ENCODE measurements at regions not wholly inside any gene's neighbourhood (a gene's known extent, or its start where the extent isn't known, plus 50 kb on each side); places are given as distances from the start of the nearest gene placed in this dataset.
"Not testable (repeated sequence)": the region's sequence is repeated elsewhere in the genome, so short reads cannot be mapped to it uniquely, and the experiment has no call there.

DNA sequence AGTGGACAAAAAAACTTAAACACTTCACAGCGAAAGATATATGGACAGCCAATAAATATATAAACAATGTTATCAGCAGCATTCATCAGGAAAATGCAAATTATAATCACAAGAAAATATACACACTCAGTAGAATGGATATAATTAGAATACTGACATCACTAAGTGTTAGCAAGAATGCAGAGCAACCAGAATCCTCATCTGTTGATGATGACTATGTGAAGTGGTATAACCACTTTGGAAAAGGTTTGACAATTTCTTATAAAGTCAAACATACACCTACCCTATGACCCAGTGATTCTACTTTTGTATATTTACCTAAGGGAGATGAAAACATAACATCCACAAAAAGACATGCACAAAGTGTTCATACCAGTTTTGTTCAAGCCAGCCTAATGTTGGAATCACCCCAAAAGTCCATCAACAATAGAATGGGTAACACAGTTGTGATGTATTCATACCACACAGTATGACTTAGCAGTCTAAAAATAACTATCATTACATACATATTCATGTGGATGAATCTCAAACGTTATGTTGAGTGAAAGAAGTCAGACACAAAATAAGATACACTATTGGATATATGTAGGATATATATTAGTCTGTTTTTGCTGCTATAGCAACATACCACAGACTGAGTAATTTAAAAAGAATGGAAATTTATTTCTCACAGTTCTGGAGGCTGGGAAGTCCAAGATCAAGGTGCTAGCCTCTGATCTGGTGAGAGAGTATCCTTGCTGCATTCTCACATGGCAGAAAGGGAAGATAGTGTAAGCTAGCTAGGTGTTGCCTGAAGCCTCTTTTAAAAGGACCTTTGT is 148.8 kb upstream of the ADAMTSL1 start:
- Histone ChIP-seq H3K36me3 (ENCODE audit: insufficient read depth, low read depth, low read length) (no peaks in the 10 kb centered on the region), H3K27me3 (ENCODE audit: insufficient read depth, low read length) (no peaks in the 10 kb centered on the region), H3K4me3 (ENCODE audit: low read length) (no peak overlapping the region), H3K9me3 (ENCODE audit: insufficient read depth, low read depth, low read length) (no peaks in the 10 kb centered on the region), H3K4me1 (ENCODE audit: insufficient read depth, low read length) (no peaks in the 10 kb centered on the region), H3K27ac (ENCODE audit: low read length) (no peak overlapping the region), H3K9ac (ENCODE audit: low read depth, low read length) (no peak overlapping the region)

GRCh38 chr9:18325746-18326011 is 148.3 kb upstream of the ADAMTSL1 start:
- not testable (repeated sequence) for H3K9me3 ChIP-seq (ENCODE audit: insufficient read depth, low read depth, low read length); H3K27ac ChIP-seq (ENCODE audit: low read length); H3K4me3 ChIP-seq (ENCODE audit: low read length); H3K9ac ChIP-seq (ENCODE audit: low read depth, low read length); H3K27me3 ChIP-seq (ENCODE audit: insufficient read depth, low read length); H3K36me3 ChIP-seq (ENCODE audit: insufficient read depth, low read depth, low read length); H3K4me1 ChIP-seq (ENCODE audit: insufficient read depth, low read length)

DNA sequence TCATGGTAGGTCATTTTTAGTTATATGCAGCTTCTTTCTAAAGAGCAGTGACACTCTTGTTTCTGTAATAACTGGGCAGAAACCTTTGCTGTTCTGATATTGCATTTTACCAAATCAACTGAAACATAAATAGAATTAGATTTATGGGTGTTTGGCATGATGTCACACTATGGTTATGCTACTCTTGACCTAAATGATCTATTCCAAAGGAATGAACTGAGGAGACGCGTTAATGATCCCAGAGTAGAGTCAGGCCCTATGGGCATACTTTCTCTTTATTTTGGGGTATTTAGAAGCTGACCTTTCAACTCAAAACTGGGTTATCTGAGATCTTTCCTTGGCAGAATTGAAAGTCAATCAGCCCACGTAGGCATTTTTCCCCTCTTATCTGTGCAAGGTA is 146.8 kb upstream of the ADAMTSL1 start:
- no peak overlapping the region for H3K4me3 ChIP-seq (ENCODE audit: low read length)
- H3K27me3 ChIP-seq (ENCODE audit: insufficient read depth, low read length), result no peaks in the 10 kb centered on the region
- H3K27ac ChIP-seq (ENCODE audit: low read length), result no peak overlapping the region
- H3K9ac ChIP-seq (ENCODE audit: low read depth, low read length), result no peak overlapping the region
- no peaks in the 10 kb centered on the region for H3K36me3 ChIP-seq (ENCODE audit: insufficient read depth, low read depth, low read length)
- H3K9me3 ChIP-seq (ENCODE audit: insufficient read depth, low read depth, low read length), result no peaks in the 10 kb centered on the region
- no peaks in the 10 kb centered on the region for H3K4me1 ChIP-seq (ENCODE audit: insufficient read depth, low read length)

GRCh38 chr9:18330401-18331309 is 143.3 kb upstream of the ADAMTSL1 start:
- Histone ChIP-seq H3K36me3 (ENCODE audit: insufficient read depth, low read depth, low read length) (no peaks in the 10 kb centered on the region), H3K27ac (ENCODE audit: low read length) (no peak overlapping the region), H3K9ac (ENCODE audit: low read depth, low read length) (no peak overlapping the region), H3K4me3 (ENCODE audit: low read length) (no peak overlapping the region), H3K4me1 (ENCODE audit: insufficient read depth, low read length) (peaks cover 6% of the 10 kb centered on the region; the same call in 1 of the 2 replicates), H3K27me3 (ENCODE audit: insufficient read depth, low read length) (no peaks in the 10 kb centered on the region), H3K9me3 (ENCODE audit: insufficient read depth, low read depth, low read length) (no peaks in the 10 kb centered on the region)

DNA sequence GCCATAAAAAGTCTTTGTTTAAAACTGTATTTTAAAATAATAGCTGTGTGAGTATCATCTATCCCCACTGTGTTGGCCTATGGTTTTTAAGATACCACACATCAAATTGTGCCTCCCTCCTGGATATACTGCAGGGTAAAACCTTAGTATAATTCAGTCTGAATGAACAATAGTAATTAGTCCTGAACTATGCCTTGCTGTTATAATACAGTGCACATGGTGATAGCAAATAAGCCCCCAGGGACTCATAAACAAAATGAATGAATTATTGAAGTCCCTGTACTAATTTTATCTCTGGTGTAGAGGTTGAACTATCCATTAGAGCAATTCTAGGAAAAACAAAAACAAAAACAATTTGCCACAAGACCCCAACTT is 142.7 kb upstream of the ADAMTSL1 start:
- no peaks in the 10 kb centered on the region for H3K36me3 ChIP-seq (ENCODE audit: insufficient read depth, low read depth, low read length)
- no peak overlapping the region for H3K9ac ChIP-seq (ENCODE audit: low read depth, low read length)
- H3K4me3 ChIP-seq (ENCODE audit: low read length), result no peak overlapping the region
- H3K9me3 ChIP-seq (ENCODE audit: insufficient read depth, low read depth, low read length), result no peaks in the 10 kb centered on the region
- H3K4me1 ChIP-seq (ENCODE audit: insufficient read depth, low read length), result peaks cover 6% of the 10 kb centered on the region; the same call in 1 of the 2 replicates
- H3K27ac ChIP-seq (ENCODE audit: low read length), result no peak overlapping the region
- no peaks in the 10 kb centered on the region for H3K27me3 ChIP-seq (ENCODE audit: insufficient read depth, low read length)

DNA sequence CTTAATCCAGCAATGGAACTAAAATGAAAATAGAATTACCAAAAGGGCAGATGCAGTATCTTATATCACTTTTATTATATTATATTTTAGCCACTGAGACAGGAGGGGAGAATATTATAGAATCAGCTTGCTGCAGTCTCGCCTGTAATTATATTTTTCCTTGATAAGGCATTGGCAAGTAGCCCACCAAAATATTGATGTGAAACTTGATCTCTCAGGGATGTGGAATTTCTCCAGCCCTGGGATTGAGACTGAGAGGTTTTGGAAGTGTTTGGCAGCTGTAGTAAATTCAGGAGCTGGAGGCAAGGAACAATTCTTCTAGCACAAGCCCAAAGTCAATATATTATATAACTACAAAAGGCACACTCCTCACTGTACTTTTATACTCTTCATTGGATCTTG is 142.1 kb upstream of the ADAMTSL1 start:
- Histone ChIP-seq H3K36me3 (ENCODE audit: insufficient read depth, low read depth, low read length) (no peaks in the 10 kb centered on the region), H3K9me3 (ENCODE audit: insufficient read depth, low read depth, low read length) (no peaks in the 10 kb centered on the region), H3K27me3 (ENCODE audit: insufficient read depth, low read length) (no peaks in the 10 kb centered on the region), H3K27ac (ENCODE audit: low read length) (no peak overlapping the region), H3K4me3 (ENCODE audit: low read length) (no peak overlapping the region), H3K9ac (ENCODE audit: low read depth, low read length) (no peak overlapping the region), H3K4me1 (ENCODE audit: insufficient read depth, low read length) (peaks cover 6% of the 10 kb centered on the region; the same call in 1 of the 2 replicates)

DNA sequence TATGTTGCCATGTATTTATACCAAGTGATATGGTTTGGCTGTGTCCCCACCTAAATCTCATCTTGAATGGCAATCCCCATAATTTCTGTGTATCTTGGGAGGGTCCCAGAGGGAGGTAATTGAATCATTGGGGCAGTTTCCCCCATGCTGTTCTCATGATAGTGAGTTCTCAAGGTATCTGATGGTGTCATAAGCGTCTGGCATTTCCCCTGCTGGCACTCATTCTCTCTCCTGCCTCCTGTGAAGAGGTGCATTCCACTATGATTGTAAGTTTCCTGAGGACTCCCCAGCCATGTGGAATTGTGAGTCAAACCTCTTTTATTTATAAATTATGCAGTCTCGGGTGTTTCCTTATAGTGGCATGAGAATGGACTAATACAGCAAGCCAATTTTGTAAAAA is 140.8 kb upstream of the ADAMTSL1 start:
- no peak overlapping the region for H3K27ac ChIP-seq (ENCODE audit: low read length)
- no peak overlapping the region for H3K9ac ChIP-seq (ENCODE audit: low read depth, low read length)
- no peaks in the 10 kb centered on the region for H3K36me3 ChIP-seq (ENCODE audit: insufficient read depth, low read depth, low read length)
- H3K9me3 ChIP-seq (ENCODE audit: insufficient read depth, low read depth, low read length), result no peaks in the 10 kb centered on the region
- no peak overlapping the region for H3K4me3 ChIP-seq (ENCODE audit: low read length)
- no peaks in the 10 kb centered on the region for H3K27me3 ChIP-seq (ENCODE audit: insufficient read depth, low read length)
- H3K4me1 ChIP-seq (ENCODE audit: insufficient read depth, low read length), result peaks cover 6% of the 10 kb centered on the region; the same call in 1 of the 2 replicates

DNA sequence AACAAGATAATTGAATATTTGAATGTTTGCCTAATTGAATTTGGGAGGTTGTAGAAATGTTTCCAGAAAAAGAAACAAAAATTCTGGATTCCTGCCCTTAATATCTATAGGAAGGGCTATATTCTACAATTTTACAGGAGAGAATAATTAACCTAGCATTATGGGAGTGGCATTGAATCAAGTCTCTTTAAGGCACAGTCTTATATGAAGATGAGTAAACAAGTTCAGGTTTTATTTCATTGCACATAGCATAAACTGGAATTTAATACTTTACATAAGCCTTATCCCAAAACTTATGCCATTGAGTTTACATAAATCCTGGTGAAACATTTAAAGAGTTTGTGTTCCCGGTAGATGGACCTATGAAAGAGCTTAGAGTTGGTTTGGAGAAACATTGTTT is 138.1 kb upstream of the ADAMTSL1 start:
- H3K27ac ChIP-seq (ENCODE audit: low read length), result no peak overlapping the region
- no peak overlapping the region for H3K9ac ChIP-seq (ENCODE audit: low read depth, low read length)
- no peak overlapping the region for H3K4me3 ChIP-seq (ENCODE audit: low read length)
- no peaks in the 10 kb centered on the region for H3K9me3 ChIP-seq (ENCODE audit: insufficient read depth, low read depth, low read length)
- peaks cover 6% of the 10 kb centered on the region; the same call in 1 of the 2 replicates for H3K4me1 ChIP-seq (ENCODE audit: insufficient read depth, low read length)
- H3K36me3 ChIP-seq (ENCODE audit: insufficient read depth, low read depth, low read length), result no peaks in the 10 kb centered on the region
- H3K27me3 ChIP-seq (ENCODE audit: insufficient read depth, low read length), result no peaks in the 10 kb centered on the region

DNA sequence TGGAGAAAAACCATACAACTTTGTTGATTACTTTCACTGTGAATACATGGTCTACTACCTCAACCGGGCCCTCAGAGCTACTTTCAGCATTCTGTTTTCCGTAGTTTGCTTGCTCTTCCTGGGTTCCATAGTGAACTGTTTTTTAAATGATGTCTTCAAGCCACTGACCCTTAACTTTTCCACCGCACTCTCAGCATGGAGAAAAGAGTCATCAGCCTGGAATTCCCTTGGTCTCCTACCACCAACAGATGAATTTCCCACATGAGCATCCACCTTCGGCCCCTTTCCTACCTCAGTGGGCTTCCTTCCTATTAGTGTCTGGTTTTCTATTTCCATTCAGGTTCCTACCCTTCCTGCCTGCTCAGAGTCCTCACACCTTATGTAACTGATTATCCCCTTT is 135.9 kb upstream of the ADAMTSL1 start:
- Histone ChIP-seq H3K36me3 (ENCODE audit: insufficient read depth, low read depth, low read length) (no peaks in the 10 kb centered on the region), H3K9me3 (ENCODE audit: insufficient read depth, low read depth, low read length) (no peaks in the 10 kb centered on the region), H3K27me3 (ENCODE audit: insufficient read depth, low read length) (no peaks in the 10 kb centered on the region), H3K27ac (ENCODE audit: low read length) (no peak overlapping the region), H3K4me3 (ENCODE audit: low read length) (no peak overlapping the region), H3K4me1 (ENCODE audit: insufficient read depth, low read length) (peaks cover 6% of the 10 kb centered on the region; the same call in 1 of the 2 replicates), H3K9ac (ENCODE audit: low read depth, low read length) (no peak overlapping the region)

GRCh38 chr9:18343784-18344183 is 130.2 kb upstream of the ADAMTSL1 start:
- Histone ChIP-seq H3K4me3 (ENCODE audit: low read length) (no peak overlapping the region), H3K27me3 (ENCODE audit: insufficient read depth, low read length) (no peaks in the 10 kb centered on the region), H3K27ac (ENCODE audit: low read length) (no peak overlapping the region), H3K9me3 (ENCODE audit: insufficient read depth, low read depth, low read length) (no peaks in the 10 kb centered on the region), H3K36me3 (ENCODE audit: insufficient read depth, low read depth, low read length) (no peaks in the 10 kb centered on the region), H3K9ac (ENCODE audit: low read depth, low read length) (no peak overlapping the region), H3K4me1 (ENCODE audit: insufficient read depth, low read length) (no peaks in the 10 kb centered on the region)

DNA sequence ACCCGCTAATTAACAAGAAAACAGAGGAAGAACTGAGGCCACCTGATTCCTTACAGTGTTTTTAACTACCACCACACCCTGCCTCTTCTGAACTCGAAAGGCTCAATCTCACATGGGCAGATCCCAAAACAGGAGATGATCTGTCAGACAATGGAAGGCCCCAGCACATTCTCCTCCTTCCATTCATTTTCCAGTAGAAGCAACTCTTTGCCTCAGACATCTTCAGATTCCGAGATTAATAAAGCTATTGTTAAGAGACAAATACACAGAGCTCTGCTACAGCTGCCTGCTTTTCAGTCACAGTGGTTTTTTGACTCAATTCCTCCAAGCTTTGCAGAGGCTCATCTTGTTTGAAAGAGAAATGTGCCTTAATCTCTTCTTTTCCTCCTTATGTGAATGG is 127.2 kb upstream of the ADAMTSL1 start:
- Histone ChIP-seq H3K9ac (ENCODE audit: low read depth, low read length) (no peak overlapping the region), H3K27me3 (ENCODE audit: insufficient read depth, low read length) (no peaks in the 10 kb centered on the region), H3K4me1 (ENCODE audit: insufficient read depth, low read length) (no peaks in the 10 kb centered on the region), H3K36me3 (ENCODE audit: insufficient read depth, low read depth, low read length) (no peaks in the 10 kb centered on the region), H3K27ac (ENCODE audit: low read length) (no peak overlapping the region), H3K4me3 (ENCODE audit: low read length) (no peak overlapping the region), H3K9me3 (ENCODE audit: insufficient read depth, low read depth, low read length) (no peaks in the 10 kb centered on the region)
